GM21367 (cell line): ENCODE measurements at regions not wholly inside any gene's neighbourhood (a gene's known extent, or its start where the extent isn't known, plus 50 kb on each side); places are given as distances from the start of the nearest gene placed in this dataset.
"Not testable (repeated sequence)": the region's sequence is repeated elsewhere in the genome, so short reads cannot be mapped to it uniquely, and the experiment has no call there.

Experiments used
- ATAC-seq: cut with Tn5 transposase; IDR thresholded peaks from one replicate; pipeline ENCODE4 v1.9.1; 2021; ENCODE audit not compliant: unreplicated experiment

DNA sequence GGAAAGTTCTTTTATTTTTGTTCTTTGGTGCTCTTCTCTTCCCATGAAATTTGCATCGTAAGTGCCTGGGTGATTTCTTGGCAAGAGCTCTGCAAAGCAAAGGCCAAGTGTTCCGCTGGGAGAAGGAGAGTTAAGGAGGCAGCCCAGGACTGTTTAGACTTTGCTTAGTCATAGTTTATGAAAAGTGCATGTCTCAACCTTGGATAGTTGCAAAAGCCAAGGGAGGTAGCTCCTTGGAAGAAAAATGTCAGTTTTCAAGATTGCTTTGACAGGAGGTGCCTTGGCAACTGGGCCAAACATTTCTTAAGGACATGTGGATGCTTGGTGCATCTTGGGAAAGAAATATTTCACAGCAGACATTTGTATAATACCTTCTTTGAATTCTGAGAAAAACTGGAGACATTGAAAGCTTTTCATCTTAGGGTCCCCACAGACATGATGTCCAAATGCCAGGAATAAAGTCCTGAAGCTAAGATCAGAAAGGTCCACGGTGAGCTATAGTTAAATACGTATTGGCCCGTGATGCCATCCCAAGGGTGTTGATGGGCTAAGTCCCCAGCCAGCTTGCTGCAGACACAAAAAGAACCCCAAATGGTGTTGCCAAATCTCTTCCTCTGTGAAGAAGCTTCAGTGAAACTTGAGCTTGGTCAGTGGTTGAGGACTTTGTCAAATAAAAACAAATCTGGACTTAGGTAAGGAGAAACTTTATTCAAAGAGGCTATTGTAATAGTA, 96.3 kb upstream of the THUMPD2 start:
- ATAC-seq, result no peak

DNA sequence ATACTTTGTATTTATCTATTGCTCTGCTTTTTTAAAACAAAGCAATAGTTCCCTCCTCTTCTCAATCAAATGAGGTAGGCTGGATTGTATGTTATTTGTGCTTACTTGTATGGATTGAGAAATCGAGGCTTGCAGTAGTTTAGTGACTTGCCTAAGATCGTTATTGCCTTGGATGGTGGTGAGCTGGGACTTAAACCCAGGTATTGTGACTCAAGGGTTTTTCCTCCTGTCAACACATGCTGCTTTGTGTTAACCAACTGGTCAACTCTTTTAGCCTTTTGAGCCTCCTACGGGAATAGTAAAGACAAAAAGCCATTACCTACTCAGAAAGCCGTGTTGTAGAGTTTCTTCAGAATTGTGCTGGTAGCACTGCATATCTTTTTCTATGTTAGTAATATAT, 95.2 kb upstream of the THUMPD2 start:
- ATAC-seq, result no peak

DNA sequence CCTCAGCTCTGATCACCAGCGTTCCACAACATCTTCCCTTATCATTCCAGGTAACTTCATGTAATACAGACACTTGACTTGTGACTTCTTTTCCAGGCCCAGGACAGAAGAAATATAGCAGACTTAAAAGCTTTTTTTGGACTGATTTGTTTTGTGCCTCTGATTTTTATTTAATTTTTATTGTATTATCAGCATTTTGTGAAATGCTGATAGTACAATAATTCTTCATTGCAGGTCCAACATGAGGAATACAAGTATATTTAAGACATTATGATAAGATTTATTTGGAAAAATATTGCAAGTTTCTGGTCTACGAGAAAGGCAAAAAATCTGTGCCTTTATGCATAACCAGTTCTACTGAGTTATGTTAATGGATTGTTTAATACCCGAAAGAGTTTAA, 94.5 kb upstream of the THUMPD2 start:
- ATAC-seq, result no peak

DNA sequence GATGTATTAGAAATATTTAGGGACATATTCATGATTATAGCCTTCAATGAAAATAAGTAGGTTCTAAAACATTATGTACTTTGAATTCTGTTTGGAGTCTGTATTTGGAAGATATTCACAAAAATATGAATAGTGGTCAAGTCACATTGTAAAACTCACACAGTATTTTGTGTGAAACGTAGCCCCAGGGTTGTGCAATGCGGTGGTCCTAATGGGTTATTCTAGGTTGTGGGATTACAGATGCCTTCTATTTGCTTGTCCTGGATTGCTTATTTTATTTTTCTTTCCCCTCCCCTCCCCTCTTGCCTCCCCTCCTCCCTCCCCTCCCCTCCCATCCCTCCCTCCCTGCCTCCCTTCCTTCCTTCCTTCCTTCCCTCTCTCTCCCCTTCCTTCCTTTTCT, 93.7 kb upstream of the THUMPD2 start:
- ATAC-seq, result no peak

DNA sequence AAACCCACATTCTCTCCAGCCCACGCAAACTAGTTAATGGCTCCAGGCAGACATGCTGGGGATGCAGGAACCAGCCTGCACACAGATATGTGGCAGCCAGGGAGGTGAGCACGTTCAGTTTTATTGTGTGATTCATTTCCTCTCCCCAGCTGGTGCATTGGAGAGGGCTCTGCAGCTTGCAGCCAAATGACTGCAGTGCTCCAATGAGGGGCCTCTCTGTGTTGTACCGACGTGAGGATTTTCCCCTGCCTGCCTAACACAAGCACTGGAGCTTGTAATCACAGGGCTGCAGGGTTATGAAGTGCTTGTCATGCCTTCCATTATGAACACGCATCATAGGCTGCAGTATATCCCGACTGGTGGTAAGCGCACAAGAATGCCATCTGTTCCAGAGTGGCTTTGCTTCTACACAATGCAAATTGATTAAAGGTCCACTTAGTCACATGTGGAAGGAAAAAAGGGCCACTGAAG, 92.3 kb upstream of the THUMPD2 start:
- no peak for ATAC-seq

DNA sequence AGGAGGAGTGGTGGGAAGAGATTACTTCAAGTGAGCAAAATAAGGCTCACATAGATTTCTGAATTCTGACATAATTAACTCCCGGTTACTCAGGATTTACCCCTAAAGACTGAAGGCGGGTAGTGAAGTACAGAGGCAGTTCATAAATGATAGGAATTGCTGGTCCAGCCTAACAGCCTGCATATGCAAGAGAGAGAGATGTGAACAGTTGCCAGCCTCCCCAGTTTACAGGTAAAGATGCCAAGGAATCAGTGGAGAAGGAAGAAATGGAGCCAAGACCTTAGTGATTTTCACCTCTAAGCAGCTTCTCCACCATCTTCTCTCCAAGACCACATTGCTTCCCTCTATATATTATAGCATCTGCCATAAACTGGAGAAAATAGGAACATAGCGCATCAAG, 91.8 kb upstream of the THUMPD2 start:
- ATAC-seq, result no peak

DNA sequence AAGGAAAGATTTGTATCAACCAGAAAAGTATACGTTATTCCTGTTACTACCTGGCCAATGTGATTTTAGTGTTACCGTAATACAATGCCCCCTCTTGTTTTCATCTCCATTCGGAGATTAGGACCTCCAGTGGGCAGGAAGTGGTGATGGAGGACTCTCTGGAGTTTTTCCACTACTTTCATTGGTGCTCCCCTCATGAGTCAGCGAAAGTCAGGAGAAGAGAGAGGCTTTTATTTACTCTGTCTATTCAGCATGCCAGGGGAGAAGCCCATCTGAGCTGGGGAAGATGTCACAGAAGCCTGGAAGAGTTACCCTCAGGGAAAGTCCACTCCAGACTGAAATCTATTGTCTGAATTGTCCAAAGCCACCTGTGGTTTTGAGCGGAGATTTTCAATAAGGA, 88.2 kb upstream of the THUMPD2 start:
- no peak for ATAC-seq

DNA sequence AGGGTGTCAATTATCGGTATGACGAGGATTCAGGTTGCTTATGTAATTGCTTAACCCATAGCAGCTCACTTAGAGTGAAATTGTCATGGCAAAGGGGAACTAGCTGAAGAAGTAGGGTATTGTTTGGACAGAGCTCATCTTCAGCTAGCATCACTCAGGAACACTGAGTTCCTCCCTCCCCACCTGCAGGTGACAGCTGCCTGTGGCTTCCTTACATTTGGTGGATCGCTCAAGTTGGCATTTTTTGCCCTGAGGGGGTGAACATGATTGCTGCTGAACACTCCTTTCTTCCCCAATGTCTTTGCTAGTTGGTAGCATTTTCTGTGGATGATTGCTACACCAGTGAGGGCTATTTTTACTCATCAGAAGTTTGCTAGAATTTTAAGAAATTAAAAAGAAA, 86.7 kb upstream of the THUMPD2 start:
- ATAC-seq, result no peak

DNA sequence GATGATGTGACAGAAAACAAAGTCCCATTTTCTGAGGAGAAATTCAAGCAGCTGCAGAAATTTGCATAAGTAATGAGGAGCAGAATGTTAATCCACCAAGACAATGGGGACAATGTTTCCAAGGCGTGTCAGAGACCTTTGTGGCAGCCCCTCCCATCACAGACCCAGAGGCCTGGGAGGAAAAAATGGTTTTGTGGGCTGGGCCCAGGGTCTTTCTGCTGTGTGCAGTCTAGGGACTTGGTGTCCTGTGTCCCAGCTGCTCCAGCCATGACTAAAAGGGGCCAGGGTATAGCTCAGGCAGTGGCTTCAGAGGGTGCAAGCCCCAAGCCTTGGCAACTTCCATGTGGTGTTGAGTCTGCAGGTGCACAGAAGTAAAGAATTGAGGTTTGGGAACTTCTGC, 84.6 kb upstream of the THUMPD2 start:
- ATAC-seq, result not testable (repeated sequence)

DNA sequence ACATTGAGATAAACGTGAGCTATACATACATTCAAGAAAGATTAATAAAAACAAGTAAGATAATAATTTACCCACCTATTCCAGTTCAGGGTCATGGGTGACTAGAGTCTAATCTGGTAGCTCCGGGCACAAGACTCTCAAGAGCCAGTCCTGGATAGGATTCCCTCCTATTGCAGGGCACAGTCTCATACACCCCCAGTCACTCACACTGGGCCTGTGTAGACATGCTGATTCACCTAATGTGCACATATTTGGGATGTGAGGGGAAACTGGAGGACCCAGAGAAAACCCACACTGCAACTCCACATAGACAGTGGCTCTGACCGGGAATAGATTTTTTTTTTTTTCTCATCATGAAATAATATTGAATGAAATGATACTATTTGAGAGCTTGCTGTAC, 81.5 kb upstream of the THUMPD2 start:
- no peak for ATAC-seq

DNA sequence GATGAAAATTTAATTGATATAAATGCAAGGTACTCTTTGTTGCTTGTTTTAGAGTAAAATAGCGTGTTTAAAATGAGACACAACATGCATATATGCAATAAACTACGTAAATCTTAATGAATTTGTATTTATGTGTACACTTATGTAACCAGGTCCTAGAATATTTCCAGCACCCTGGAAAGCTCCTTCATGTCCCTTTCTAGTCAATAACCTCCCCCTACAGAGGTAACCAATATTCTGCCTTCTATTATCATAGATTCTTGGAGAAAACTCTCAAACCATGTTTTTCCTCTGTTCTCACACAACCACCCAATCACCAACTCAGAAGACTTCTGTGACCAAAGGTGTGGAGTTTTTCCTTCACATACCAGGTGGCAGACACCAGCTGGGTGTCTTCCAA, 79.6 kb upstream of the THUMPD2 start:
- no peak for ATAC-seq

DNA sequence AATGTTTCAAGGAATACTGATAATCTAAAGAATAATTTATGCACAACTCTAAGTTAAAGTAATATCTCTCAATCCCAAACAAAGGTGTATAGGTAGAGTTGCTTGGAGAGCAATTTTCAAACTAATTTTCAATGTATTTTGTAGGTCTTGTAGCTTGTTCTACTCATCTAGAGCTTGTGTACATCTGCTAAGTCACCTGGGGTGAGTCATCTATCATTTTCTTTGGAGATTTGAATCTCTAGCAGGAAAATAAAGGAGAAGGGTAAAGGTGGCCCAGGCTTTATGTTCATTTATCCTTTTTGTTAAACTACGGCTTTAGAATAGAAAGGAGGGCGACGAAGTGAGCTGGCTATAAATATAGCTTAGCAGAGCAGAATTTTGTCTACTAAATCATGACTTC, 76.8 kb upstream of the THUMPD2 start:
- ATAC-seq, result no peak

DNA sequence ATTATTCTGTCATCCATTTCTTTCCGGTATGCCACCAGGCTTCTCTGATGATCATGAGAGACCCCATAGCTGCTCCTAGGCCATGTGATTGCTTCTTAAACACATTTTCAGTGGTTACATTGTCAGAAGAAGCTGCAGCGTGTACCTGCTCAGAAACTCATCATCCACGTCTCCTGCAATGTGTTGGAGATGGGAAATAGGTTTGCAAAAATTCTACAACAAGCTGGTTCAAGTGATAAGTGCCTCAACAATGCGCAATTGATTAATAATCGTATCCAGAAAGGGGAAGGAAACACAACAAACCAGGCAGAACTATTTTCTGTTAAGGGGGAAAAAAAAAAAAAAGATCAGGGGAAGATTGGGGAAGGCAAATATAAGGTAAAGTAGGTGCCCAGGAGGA, 75.7 kb upstream of the THUMPD2 start:
- no peak for ATAC-seq

DNA sequence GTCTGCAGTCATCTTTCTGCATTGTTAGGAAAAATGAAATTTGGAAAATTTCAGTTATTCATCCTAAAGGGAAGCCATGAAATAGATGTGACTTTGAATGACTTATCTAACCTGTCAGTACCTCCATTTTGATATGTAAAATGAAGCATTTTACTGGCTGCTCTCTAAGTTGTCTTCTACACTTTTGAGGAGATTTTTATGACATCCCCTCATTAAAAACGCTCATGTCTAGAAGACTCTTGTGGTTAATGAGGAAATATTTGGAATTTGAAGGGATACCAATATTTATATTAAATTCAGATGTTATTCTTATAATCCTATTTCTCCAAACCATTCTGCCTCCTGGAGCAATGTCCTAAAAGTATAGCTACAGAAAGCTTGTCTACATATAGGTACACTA, 73.8 kb upstream of the THUMPD2 start:
- ATAC-seq, result no peak

DNA sequence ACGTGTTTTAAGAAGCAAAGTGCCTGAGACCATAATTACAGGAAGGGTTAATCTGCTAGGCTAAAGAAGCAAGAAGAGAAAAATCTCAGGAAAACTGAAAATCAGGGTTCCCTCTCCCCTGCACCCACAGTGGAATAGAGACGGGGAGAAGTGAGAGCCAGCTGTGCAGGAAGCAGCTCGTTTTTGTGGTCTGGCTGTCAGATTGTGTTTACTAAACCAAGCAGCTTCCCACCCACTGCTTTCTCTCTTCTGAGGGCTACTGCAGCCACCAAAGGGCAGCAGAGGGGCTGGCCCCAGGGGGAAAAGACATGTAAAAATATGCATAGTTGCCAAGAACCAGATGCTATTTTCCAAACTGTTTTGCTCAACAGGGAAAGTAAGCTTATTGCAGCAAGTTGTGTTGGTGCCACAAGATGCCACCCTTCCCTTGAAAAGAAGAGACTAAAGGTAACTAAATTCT, 72.6 kb upstream of the THUMPD2 start:
- ATAC-seq, result peak; percentile 92

DNA sequence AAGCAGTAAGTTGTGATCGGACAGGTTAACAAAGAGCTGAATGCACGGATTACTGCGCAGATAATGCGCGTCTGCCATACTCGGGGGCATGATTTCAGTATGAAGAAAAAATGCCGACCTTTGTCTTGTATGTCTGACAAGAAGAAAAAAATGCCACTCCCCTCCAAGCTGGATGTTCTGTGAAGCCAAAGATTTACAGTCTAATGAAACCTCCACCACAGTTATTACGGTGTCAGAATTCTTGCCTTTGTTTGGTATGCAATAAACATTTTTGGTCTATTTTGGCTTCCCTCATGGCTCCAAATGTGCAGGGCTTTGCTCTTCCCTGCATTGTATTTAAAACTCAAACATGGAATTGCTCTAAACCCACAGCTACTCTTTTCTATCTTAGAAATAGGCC, 72.2 kb upstream of the THUMPD2 start:
- no peak for ATAC-seq

DNA sequence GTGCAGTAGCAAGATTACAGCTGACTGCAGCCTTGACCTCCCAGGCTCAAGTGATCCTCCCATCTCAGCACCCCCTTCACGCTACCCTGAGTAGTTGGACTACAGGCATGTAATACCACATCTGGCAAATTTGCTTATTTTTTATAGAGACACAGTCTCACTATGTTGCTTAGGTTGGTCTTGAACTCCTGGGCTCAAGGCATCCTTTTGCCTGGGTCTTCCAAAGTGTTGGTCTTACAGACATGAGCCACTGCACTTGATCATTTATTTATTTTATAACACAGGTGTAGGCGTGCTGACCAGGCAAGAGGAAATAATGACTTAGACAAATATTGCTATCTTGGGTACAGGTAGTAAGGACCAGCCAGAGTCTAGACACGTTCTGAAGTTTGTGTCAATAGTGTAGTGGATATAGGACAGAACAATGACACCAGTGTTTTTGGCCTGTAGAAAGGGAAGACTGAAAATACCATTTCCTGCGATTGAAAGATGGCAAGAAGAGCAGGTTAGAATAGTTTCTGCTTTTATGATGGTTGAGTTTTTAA, 71.0 kb upstream of the THUMPD2 start:
- no peak for ATAC-seq

DNA sequence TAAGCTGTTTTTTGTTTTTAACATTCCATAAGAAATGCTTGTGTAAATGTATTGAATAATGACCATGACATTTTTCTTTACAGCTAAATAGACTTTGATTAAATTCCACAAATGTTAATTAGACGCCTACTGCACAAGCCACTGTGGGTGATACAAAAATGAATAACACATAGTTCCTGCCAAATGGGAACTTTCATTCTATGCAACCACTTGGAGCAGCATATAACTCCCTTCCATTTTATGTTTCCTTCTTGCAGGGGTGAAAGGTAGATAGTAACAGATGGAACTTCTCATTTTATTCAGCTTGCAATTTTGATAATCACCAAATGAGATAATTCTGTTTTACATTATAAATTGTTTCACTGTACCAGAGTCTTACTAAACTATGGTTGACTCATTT, 70.0 kb upstream of the THUMPD2 start:
- no peak for ATAC-seq

DNA sequence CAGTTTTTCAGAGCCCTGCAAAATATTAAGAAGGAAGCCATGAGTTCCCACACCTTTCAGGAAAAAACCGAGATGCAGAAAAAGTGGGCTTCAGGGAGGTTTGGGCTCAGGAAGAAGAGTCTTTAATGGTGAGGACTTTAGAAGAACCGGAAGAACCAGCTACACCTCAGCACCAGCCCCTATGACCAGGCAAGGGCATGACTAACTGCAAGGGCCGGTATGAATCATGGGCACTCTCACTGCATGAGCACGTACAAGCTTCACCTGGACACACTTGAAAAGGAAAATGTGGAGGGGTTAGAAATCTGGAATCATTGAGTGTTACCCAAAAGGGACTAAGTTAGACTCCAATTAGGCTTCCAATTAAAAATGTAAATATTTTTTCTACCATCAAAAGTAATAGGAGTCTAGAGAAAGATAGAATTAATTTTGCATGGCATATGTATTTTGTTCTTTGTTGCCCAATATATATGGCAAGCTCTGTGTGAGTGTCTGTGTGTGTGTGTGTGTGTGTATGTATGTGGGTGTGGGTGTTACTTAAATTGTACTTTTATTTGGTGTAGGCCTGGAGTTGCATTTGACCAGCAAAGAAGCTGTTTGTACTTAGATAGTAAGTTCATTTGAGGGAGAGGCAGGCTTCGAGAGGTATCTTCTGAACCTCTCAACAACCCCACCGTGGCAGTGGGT, 66.5 kb upstream of the THUMPD2 start:
- no peak for ATAC-seq

DNA sequence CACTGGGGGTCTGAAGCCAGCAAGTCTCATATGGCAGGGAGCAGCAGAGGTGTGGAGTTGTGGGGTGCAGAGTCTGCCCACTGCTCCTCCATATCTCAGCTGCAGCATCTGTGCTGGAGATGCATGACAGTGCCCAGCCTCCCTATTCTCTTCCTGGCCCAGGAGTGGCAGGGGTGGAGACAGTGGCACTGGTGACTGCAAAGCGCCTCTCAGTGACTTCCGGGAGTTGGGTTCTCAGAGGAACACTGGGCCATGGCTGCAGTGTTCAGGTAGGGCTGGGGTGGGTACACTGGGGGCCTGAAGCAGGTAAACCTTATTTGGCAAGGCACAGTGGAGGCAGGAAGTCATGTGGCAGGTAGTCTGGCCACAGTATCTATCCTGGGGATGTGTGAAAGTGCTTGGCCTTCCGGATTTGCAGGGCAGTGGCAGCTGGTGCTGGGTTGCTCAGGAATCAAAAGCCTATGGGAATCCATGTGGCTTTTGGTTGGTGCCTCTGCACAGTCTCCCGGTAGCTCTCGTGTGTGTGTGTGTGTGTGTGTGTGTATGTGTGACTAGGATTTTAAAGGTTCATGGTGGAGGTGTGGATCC, 60.3 kb upstream of the THUMPD2 start:
- ATAC-seq, result no peak

DNA sequence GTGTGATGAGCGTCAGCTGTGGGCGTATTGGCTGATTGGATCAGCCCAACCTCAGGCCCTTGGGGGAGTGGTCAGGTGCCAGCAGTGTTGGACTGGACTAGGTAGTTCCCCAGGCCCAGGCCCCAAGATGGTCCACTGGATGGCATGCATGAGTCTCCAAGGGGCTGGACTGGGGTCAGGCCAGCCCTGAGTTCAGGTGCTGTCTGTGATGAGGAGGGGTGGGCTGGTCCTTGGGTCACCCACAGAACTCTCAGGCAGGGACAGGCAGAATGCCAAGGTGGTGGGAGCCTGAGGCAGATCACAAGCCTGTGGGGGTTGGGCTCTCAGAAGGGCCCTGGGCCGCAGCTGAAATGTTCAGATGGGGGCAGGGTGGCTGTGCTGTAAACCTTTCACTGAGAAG, 59.5 kb upstream of the THUMPD2 start:
- ATAC-seq, result no peak

DNA sequence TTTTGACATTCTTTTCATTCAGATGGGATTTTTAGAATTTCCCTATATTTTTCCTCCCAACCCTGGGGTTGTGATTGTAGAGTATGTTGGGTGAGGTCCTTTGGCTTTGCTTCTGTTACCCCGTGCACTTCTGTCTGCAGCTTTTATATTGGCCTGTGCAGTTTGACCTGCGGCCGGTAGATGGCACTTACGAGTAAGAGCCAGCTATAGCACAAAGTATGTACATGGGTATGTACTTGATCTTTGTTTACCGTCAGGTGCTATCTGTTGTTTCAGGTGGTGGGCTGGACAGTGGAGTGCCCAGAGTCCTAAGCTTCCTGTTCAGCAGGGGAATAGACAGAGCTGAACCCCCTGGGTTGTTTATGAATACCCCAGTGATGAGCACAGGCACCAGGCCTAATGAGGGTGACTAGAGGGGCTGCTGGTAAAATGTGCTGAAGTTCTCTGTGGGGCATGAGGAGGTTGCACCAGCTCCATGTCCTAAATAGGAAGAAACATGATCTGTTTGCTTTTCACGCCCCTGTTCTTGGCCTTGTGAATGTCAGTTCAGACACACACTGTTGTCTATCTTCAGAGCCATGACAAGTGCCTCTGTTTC, 58.9 kb upstream of the THUMPD2 start:
- ATAC-seq, result peak; percentile 90
